Nephron (organoid): ENCODE measurements at regions not wholly inside any gene's neighbourhood (a gene's known extent, or its start where the extent isn't known, plus 50 kb on each side); places are given as distances from the start of the nearest gene placed in this dataset.

Source experiments
- H3K27ac Mint-ChIP-seq, 3 experiments: 2 replicates each; pipeline ENCODE4 v1.8.0; 2020; ENCODE audit warnings: mixed read lengths in 3 of 3, mild to moderate bottlenecking in 2 of 3, moderate library complexity in 1 of 3
- H3K27me3 Mint-ChIP-seq: 2 replicates; pipeline ENCODE4 v1.8.0; 2021; ENCODE audit warnings: low read depth, mild to moderate bottlenecking, moderate library complexity, mixed read lengths
- H3K36me3 Mint-ChIP-seq: 2 replicates; pipeline ENCODE4 v1.8.0; 2020; ENCODE audit warnings: low read depth, mixed read lengths
- H3K4me1 Mint-ChIP-seq: 2 replicates; pipeline ENCODE4 v1.8.0; 2020; ENCODE audit warnings: mixed read lengths
- H3K4me3 Mint-ChIP-seq, 3 experiments: 2 replicates each; pipeline ENCODE4 v1.8.0; 2020; ENCODE audit warnings: mild to moderate bottlenecking in 3 of 3, mixed read lengths in 3 of 3, moderate library complexity in 2 of 3
- H3K9me3 Mint-ChIP-seq: 2 replicates; pipeline ENCODE4 v1.8.0; 2020; ENCODE audit warnings: mixed read lengths
- CTCF ChIP-seq, 3 experiments: fragments of 200-600 bp; sonication (generic); IDR thresholded peaks; one replicate each; pipeline ENCODE4 v1.5.0; 2021; ENCODE audit warnings: antibody characterized with exemption in 3 of 3; ENCODE audit not compliant: unreplicated experiment in 3 of 3

- TF ChIP-seq CTCF (IDR thresholded peaks at IDR 0.05; ENCODE audit: unreplicated experiment in 3 of 3), result no peak
- H3K4me3 Mint-ChIP-seq, result no peak overlapping the region
- H3K27ac Mint-ChIP-seq, result no peak overlapping the region
- no peaks in the 10 kb centered on the region for H3K36me3 Mint-ChIP-seq
- H3K4me1 Mint-ChIP-seq, result peaks cover 28% of the 10 kb centered on the region
- H3K9me3 Mint-ChIP-seq, result peaks cover 4% of the 10 kb centered on the region
- H3K27me3 Mint-ChIP-seq, result no peaks in the 10 kb centered on the region
These were observed 348.3 kb upstream of the FIGN start for GRCh38 chr2:164084066-164084465.

GRCh38 chr2:164080486-164080885, 344.7 kb upstream of the FIGN start:
- H3K27me3 Mint-ChIP-seq, result no peaks in the 10 kb centered on the region
- peak overlapping the region; percentile 89 to 97 (median 93) for H3K27ac Mint-ChIP-seq
- no peaks in the 10 kb centered on the region for H3K36me3 Mint-ChIP-seq
- TF ChIP-seq CTCF (IDR thresholded peaks at IDR 0.05; ENCODE audit: unreplicated experiment in 3 of 3), result no peak
- H3K4me1 Mint-ChIP-seq, result peaks cover 36% of the 10 kb centered on the region
- peak overlapping the region in 2 of 3 experiments; percentile 0 to 44 for H3K4me3 Mint-ChIP-seq
- H3K9me3 Mint-ChIP-seq, result peaks cover 10% of the 10 kb centered on the region

GRCh38 chr2:164079258-164079657, 343.4 kb upstream of the FIGN start:
- no peaks in the 10 kb centered on the region for H3K27me3 Mint-ChIP-seq
- TF ChIP-seq CTCF (IDR thresholded peaks at IDR 0.05; ENCODE audit: unreplicated experiment in 3 of 3), result no peak
- H3K27ac Mint-ChIP-seq, result peak overlapping the region; percentile 59 to 97 (median 78)
- H3K4me3 Mint-ChIP-seq, result no peak overlapping the region
- peaks cover 36% of the 10 kb centered on the region for H3K4me1 Mint-ChIP-seq
- no peaks in the 10 kb centered on the region for H3K36me3 Mint-ChIP-seq
- H3K9me3 Mint-ChIP-seq, result peaks cover 12% of the 10 kb centered on the region

GRCh38 chr2:164078421-164078820, 342.6 kb upstream of the FIGN start:
- H3K4me3 Mint-ChIP-seq, result no peak overlapping the region
- no peaks in the 10 kb centered on the region for H3K27me3 Mint-ChIP-seq
- no peaks in the 10 kb centered on the region for H3K36me3 Mint-ChIP-seq
- peaks cover 40% of the 10 kb centered on the region for H3K4me1 Mint-ChIP-seq
- no peak for TF ChIP-seq CTCF (IDR thresholded peaks at IDR 0.05; ENCODE audit: unreplicated experiment in 3 of 3)
- peak overlapping the region; percentile 59 to 97 (median 78) for H3K27ac Mint-ChIP-seq
- peaks cover 12% of the 10 kb centered on the region for H3K9me3 Mint-ChIP-seq

GRCh38 chr2:164073101-164074074, 337.6 kb upstream of the FIGN start:
- Mint-ChIP-seq H3K4me1 (peaks cover 28% of the 10 kb centered on the region), H3K27ac (peak overlapping the region; percentile 74 to 95 (median 87)), H3K9me3 (peaks cover 12% of the 10 kb centered on the region), H3K27me3 (no peaks in the 10 kb centered on the region), H3K36me3 (no peaks in the 10 kb centered on the region), H3K4me3 (no peak overlapping the region)
- no peak for TF ChIP-seq CTCF (IDR thresholded peaks at IDR 0.05; ENCODE audit: unreplicated experiment in 3 of 3)
